Urinary bladder (tissue), 3 donors: ENCODE measurements at regions not wholly inside any gene's neighbourhood (a gene's known extent, or its start where the extent isn't known, plus 50 kb on each side); places are given as distances from the start of the nearest gene placed in this dataset.

ENCODE experiments used
- DNase-seq: peaks from one replicate; pipeline ENCODE4 v3.0.0-alpha.2; 2015; ENCODE audit errors: extremely low spot score
- H3K27ac ChIP-seq: one replicate; pipeline ENCODE4 v1.5.1; 2013; ENCODE audit warnings: low read depth, mild to moderate bottlenecking, moderate library complexity
- H3K36me3 ChIP-seq: one replicate; pipeline ENCODE4 v1.6.1; 2013; ENCODE audit warnings: mild to moderate bottlenecking, moderate library complexity; ENCODE audit not compliant: insufficient read depth
- H3K4me1 ChIP-seq: one replicate; pipeline ENCODE4 v1.6.1; 2013; ENCODE audit warnings: mild to moderate bottlenecking, moderate library complexity; ENCODE audit not compliant: insufficient read depth
- H3K4me3 ChIP-seq: one replicate; pipeline ENCODE4 v1.5.1; 2013; ENCODE audit warnings: low read depth, low read length
- WGBS: extraction: QIAGEN DNeasy Blood & Tissue Kit; methylation state at CpG from one replicate; pipeline ENCODE4 v1.1.7; 2013; 5-methylcytosine and 5-hydroxymethylcytosine counted together
- donor health status: healthy with polysubstance abuse.
- donor health status: healthy.

- no peak overlapping the region for H3K27ac ChIP-seq
- H3K4me1 ChIP-seq: no peaks in the 10 kb centered on the region
- no peak for DNase-seq
- no peaks in the 10 kb centered on the region for H3K36me3 ChIP-seq
- no peak overlapping the region for H3K4me3 ChIP-seq
These were observed 323.9 kb downstream of the AACS start for GRCh38 chr12:125389061-125389697.

GRCh38 chr12:125393569-125393968 is 328.3 kb downstream of the AACS start:
- Histone ChIP-seq H3K27ac (no peak overlapping the region), H3K36me3 (no peaks in the 10 kb centered on the region), H3K4me1 (no peaks in the 10 kb centered on the region), H3K4me3 (no peak overlapping the region)
- WGBS: 67% methylated on average over 7 of the region's 7 CpGs
- DNase-seq: no peak

- H3K4me1 ChIP-seq: no peaks in the 10 kb centered on the region
- WGBS: 77% methylated on average over 5 of the region's 5 CpGs
- DNase-seq: no peak
- no peak overlapping the region for H3K27ac ChIP-seq
- H3K4me3 ChIP-seq: no peak overlapping the region
- no peaks in the 10 kb centered on the region for H3K36me3 ChIP-seq
These were observed 330.5 kb downstream of the AACS start for GRCh38 chr12:125395583-125396215.

GRCh38 chr12:125399489-125399888 is 334.3 kb downstream of the AACS start:
- Histone ChIP-seq H3K36me3 (no peaks in the 10 kb centered on the region), H3K27ac (no peak overlapping the region), H3K4me1 (no peaks in the 10 kb centered on the region), H3K4me3 (no peak overlapping the region)
- DNase-seq: no peak
- WGBS: 83% methylated on average over 3 of the region's 3 CpGs

- no peaks in the 10 kb centered on the region for H3K36me3 ChIP-seq
- H3K27ac ChIP-seq: no peak overlapping the region
- no peak for DNase-seq
- H3K4me1 ChIP-seq: no peaks in the 10 kb centered on the region
- WGBS: 24% methylated on average over 3 of the region's 3 CpGs
- H3K4me3 ChIP-seq: no peak overlapping the region
These were observed 337.9 kb downstream of the AACS start for GRCh38 chr12:125402874-125403789.

GRCh38 chr12:125403843-125404242 is 338.6 kb downstream of the AACS start:
- H3K4me1 ChIP-seq: no peaks in the 10 kb centered on the region
- H3K4me3 ChIP-seq: no peak overlapping the region
- WGBS: 69% methylated on average over 2 of the region's 2 CpGs
- DNase-seq: no peak
- H3K27ac ChIP-seq: no peak overlapping the region
- H3K36me3 ChIP-seq: no peaks in the 10 kb centered on the region

GRCh38 chr12:125406131-125406530 is 340.9 kb downstream of the AACS start:
- H3K27ac ChIP-seq: no peak overlapping the region
- H3K36me3 ChIP-seq: no peaks in the 10 kb centered on the region
- DNase-seq: no peak
- no peak overlapping the region for H3K4me3 ChIP-seq
- 80% methylated on average over 5 of the region's 5 CpGs for WGBS
- no peaks in the 10 kb centered on the region for H3K4me1 ChIP-seq

GRCh38 chr12:125408718-125409117 is 343.5 kb downstream of the AACS start:
- H3K4me1 ChIP-seq: no peaks in the 10 kb centered on the region
- H3K27ac ChIP-seq: no peak overlapping the region
- no peak overlapping the region for H3K4me3 ChIP-seq
- no peak for DNase-seq
- WGBS: 77% methylated on average over 3 of the region's 3 CpGs
- no peaks in the 10 kb centered on the region for H3K36me3 ChIP-seq

GRCh38 chr12:125412506-125412905 is 347.3 kb downstream of the AACS start:
- Histone ChIP-seq H3K4me1 (no peaks in the 10 kb centered on the region), H3K36me3 (no peaks in the 10 kb centered on the region), H3K27ac (no peak overlapping the region), H3K4me3 (no peak overlapping the region)
- 60% methylated on average over 11 of the region's 11 CpGs for WGBS
- DNase-seq: no peak

- Histone ChIP-seq H3K4me1 (no peaks in the 10 kb centered on the region), H3K36me3 (no peaks in the 10 kb centered on the region), H3K4me3 (no peak overlapping the region), H3K27ac (no peak overlapping the region)
- WGBS: 66% methylated on average over 3 of the region's 3 CpGs
- DNase-seq: no peak
These were observed 352.2 kb downstream of the AACS start for GRCh38 chr12:125417446-125417845.

GRCh38 chr12:125418902-125419564 is 353.8 kb downstream of the AACS start:
- WGBS: 80% methylated on average over 7 of the region's 7 CpGs
- DNase-seq: no peak
- Histone ChIP-seq H3K27ac (no peak overlapping the region), H3K36me3 (no peaks in the 10 kb centered on the region), H3K4me1 (no peaks in the 10 kb centered on the region), H3K4me3 (no peak overlapping the region)

- Histone ChIP-seq H3K4me1 (no peaks in the 10 kb centered on the region), H3K27ac (no peak overlapping the region), H3K36me3 (no peaks in the 10 kb centered on the region), H3K4me3 (no peak overlapping the region)
- WGBS: 63% methylated on average over 3 of the region's 3 CpGs
- no peak for DNase-seq
These were observed 359.7 kb downstream of the AACS start for GRCh38 chr12:125424909-125425308.

GRCh38 chr12:125431516-125431915 is 366.3 kb downstream of the AACS start:
- H3K27ac ChIP-seq: no peak overlapping the region
- H3K4me3 ChIP-seq: no peak overlapping the region
- no peaks in the 10 kb centered on the region for H3K4me1 ChIP-seq
- H3K36me3 ChIP-seq: no peaks in the 10 kb centered on the region
- DNase-seq: no peak
- WGBS: 54% methylated on average over 6 of the region's 6 CpGs
